ENCODE measurements at regions not wholly inside any gene's neighbourhood (a gene's known extent, or its start where the extent isn't known, plus 50 kb on each side); places are given as distances from the start of the nearest gene placed in this dataset.

GRCh38 chr2:145680276-145680675 lies 1160.4 kb upstream of the ZEB2 start:
- TF ChIP-seq, protein P1, sequence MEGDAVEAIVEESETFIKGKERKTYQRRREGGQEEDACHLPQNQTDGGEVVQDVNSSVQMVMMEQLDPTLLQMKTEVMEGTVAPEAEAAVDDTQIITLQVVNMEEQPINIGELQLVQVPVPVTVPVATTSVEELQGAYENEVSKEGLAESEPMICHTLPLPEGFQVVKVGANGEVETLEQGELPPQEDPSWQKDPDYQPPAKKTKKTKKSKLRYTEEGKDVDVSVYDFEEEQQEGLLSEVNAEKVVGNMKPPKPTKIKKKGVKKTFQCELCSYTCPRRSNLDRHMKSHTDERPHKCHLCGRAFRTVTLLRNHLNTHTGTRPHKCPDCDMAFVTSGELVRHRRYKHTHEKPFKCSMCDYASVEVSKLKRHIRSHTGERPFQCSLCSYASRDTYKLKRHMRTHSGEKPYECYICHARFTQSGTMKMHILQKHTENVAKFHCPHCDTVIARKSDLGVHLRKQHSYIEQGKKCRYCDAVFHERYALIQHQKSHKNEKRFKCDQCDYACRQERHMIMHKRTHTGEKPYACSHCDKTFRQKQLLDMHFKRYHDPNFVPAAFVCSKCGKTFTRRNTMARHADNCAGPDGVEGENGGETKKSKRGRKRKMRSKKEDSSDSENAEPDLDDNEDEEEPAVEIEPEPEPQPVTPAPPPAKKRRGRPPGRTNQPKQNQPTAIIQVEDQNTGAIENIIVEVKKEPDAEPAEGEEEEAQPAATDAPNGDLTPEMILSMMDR (IDR thresholded peaks at IDR 0.05; ENCODE audit: insufficient read depth, low read length): no peak
- TF ChIP-seq REST (IDR thresholded peaks at IDR 0.05; ENCODE audit: insufficient replicate concordance, low read depth) (no peak), POLR2AphosphoS5 (IDR thresholded peaks at IDR 0.05; ENCODE audit: low read depth) (no peak)

Measured in HL-60 (cell line).